Trophoblast cell (in vitro differentiated cells and primary cell): ENCODE measurements at regions not wholly inside any gene's neighbourhood (a gene's known extent, or its start where the extent isn't known, plus 50 kb on each side); places are given as distances from the start of the nearest gene placed in this dataset.

ENCODE experiments used
- DNase-seq, 2 donors: peaks; one replicate each; pipeline ENCODE4 v3.0.0-alpha.2; 2016
- H2AFZ ChIP-seq: 2 replicates; pipeline ENCODE4 v1.6.1; 2013; ENCODE audit warnings: low read length, moderate library complexity, mild to moderate bottlenecking; ENCODE audit not compliant: insufficient read depth, poor library complexity
- H2AK5ac ChIP-seq: 2 replicates; pipeline ENCODE4 v1.6.1; 2013; ENCODE audit warnings: mild to moderate bottlenecking, low read length
- H2BK120ac ChIP-seq: 2 replicates; pipeline ENCODE4 v1.6.1; 2013; ENCODE audit warnings: low read length, mild to moderate bottlenecking, moderate library complexity; ENCODE audit not compliant: insufficient read depth, poor library complexity
- H2BK12ac ChIP-seq: 2 replicates; pipeline ENCODE4 v1.6.1; 2013; ENCODE audit warnings: mild to moderate bottlenecking, low read length, moderate library complexity
- H2BK5ac ChIP-seq: 2 replicates; pipeline ENCODE4 v1.6.1; 2013; ENCODE audit warnings: low read length, low read depth, moderate library complexity, mild to moderate bottlenecking; ENCODE audit not compliant: poor library complexity
- H3K14ac ChIP-seq: 2 replicates; pipeline ENCODE4 v1.6.1; 2013; ENCODE audit warnings: mild to moderate bottlenecking, low read length
- H3K18ac ChIP-seq: 2 replicates; pipeline ENCODE4 v1.6.1; 2013; ENCODE audit warnings: mild to moderate bottlenecking, low read length
- H3K23ac ChIP-seq: 2 replicates; pipeline ENCODE4 v1.6.1; 2013; ENCODE audit warnings: low read length
- H3K27ac ChIP-seq: 2 replicates; pipeline ENCODE4 v1.5.1; 2013; ENCODE audit warnings: low read depth, mild to moderate bottlenecking, inconsistent platforms, low read length, moderate library complexity
- H3K27me3 ChIP-seq: 2 replicates; pipeline ENCODE4 v1.6.1; 2013; ENCODE audit warnings: inconsistent platforms, mild to moderate bottlenecking, low read length, moderate library complexity; ENCODE audit not compliant: insufficient read depth
- H3K36me3 ChIP-seq, 2 experiments: 1 replicate in 1 of 2; 2 replicates in 1 of 2; pipeline ENCODE4 v1.6.1; 2013; ENCODE audit warnings: low read length in 2 of 2, mild to moderate bottlenecking in 2 of 2, moderate library complexity in 1 of 2; ENCODE audit not compliant: insufficient read depth in 2 of 2, control insufficient read depth in 1 of 2
- H3K4ac ChIP-seq: 2 replicates; pipeline ENCODE4 v1.6.1; 2013; ENCODE audit warnings: low read depth, mild to moderate bottlenecking, low read length, moderate library complexity
- H3K4me1 ChIP-seq, 2 experiments: 1 replicate in 1 of 2; 2 replicates in 1 of 2; pipeline ENCODE4 v1.6.1; 2013; ENCODE audit warnings: low read length in 2 of 2, mild to moderate bottlenecking in 2 of 2, moderate library complexity in 1 of 2; ENCODE audit not compliant: insufficient read depth in 2 of 2, control insufficient read depth in 1 of 2
- H3K4me2 ChIP-seq: 2 replicates; pipeline ENCODE4 v1.6.1; 2013; ENCODE audit warnings: inconsistent platforms, mild to moderate bottlenecking, low read length, moderate library complexity
- H3K4me3 ChIP-seq: 2 replicates; pipeline ENCODE4 v1.5.1; 2013; ENCODE audit warnings: mild to moderate bottlenecking, low read depth, low read length, inconsistent platforms
- H3K79me1 ChIP-seq: one replicate; pipeline ENCODE4 v1.6.1; 2013; ENCODE audit warnings: low read length
- H3K79me2 ChIP-seq: 2 replicates; pipeline ENCODE4 v1.6.1; 2013; ENCODE audit warnings: low read length, mild to moderate bottlenecking; ENCODE audit not compliant: control insufficient read depth, insufficient read depth, poor library complexity
- H3K9ac ChIP-seq: 2 replicates; pipeline ENCODE4 v1.6.1; 2013; ENCODE audit warnings: mild to moderate bottlenecking, low read length
- H3K9me3 ChIP-seq: 2 replicates; pipeline ENCODE4 v1.6.1; 2013; ENCODE audit warnings: low read depth, mild to moderate bottlenecking, control low read depth, inconsistent platforms, low read length; ENCODE audit not compliant: insufficient read depth
- H4K12ac ChIP-seq: 2 replicates; pipeline ENCODE4 v1.6.1; 2013; ENCODE audit warnings: low read depth, mild to moderate bottlenecking, low read length, moderate library complexity
- H4K8ac ChIP-seq: 2 replicates; pipeline ENCODE4 v1.6.1; 2013; ENCODE audit warnings: low read depth, mild to moderate bottlenecking, low read length, moderate library complexity
- H4K91ac ChIP-seq: one replicate; pipeline ENCODE4 v1.6.1; 2013; ENCODE audit warnings: low read depth, mild to moderate bottlenecking, low read length, moderate library complexity
- WGBS: extraction: QIAGEN DNeasy Blood & Tissue Kit; methylation state at CpG from one replicate; pipeline ENCODE4 v1.1.7; 2013; ENCODE audit warnings: missing lambda C conversion rate; ENCODE audit not compliant: insufficient read length, insufficient coverage; ENCODE audit errors: extremely low coverage; 5-methylcytosine and 5-hydroxymethylcytosine counted together

DNA sequence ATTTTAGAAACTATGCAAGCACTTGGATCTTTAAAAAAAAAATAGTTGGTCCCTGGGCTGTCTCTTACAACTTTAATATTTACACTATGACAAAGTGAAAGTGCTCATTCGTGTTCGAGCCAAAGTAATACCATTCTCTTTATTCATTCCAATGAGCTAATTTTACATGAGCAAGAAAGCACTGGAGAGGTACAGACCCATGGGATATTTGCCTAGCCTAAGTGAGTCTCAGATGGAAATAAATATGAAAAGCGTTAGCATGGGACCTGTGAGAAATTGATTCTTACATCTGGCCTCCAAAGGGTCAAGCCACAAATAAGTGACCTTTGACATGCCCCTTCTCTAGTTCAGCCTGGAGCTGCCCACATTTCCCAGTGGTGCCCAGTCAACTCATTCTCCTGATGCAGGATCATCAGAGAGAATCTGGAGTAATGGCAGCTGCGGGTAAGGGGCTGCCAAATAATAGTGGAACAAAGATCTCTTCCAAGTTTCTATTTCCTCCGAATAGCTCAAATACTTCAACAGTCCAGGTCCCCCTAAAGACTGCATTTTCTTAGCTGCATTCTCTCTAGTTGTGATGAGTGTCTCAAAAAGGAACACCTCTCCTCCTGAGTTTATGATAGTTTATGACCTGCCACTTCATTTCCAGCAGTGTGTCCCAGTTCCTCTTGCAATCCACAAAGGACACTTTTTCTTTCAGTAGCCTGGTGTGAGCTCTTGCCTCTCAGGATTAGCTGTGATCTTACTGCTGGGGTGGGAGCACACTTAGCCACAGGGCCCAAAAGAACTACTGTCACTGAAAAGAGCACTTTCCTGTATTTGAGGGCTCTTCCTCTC lies 208.2 kb downstream of the DAD1 start:
- Histone ChIP-seq H3K79me2 (no peaks in the 10 kb centered on the region), H3K79me1 (no peaks in the 10 kb centered on the region), H2AFZ (no peak overlapping the region), H3K4ac (no peak overlapping the region), H3K14ac (no peak overlapping the region), H3K4me3 (no peak overlapping the region), H3K27ac (no peak overlapping the region), H2BK120ac (no peak overlapping the region), H4K91ac (no peak overlapping the region), H3K4me1 (no peaks in the 10 kb centered on the region), H2BK12ac (no peak overlapping the region), H2BK5ac (no peak overlapping the region), H3K23ac (no peak overlapping the region), H2AK5ac (no peak overlapping the region), H3K9me3 (no peaks in the 10 kb centered on the region), H3K27me3 (no peaks in the 10 kb centered on the region), H3K9ac (no peak overlapping the region), H3K18ac (no peak overlapping the region), H3K36me3 (no peaks in the 10 kb centered on the region), H3K4me2 (no peak overlapping the region), H4K12ac (no peak overlapping the region), H4K8ac (no peak overlapping the region)
- WGBS, result no CpG with 5 or more reads among the region's 5 CpGs
- no peak for DNase-seq

DNA sequence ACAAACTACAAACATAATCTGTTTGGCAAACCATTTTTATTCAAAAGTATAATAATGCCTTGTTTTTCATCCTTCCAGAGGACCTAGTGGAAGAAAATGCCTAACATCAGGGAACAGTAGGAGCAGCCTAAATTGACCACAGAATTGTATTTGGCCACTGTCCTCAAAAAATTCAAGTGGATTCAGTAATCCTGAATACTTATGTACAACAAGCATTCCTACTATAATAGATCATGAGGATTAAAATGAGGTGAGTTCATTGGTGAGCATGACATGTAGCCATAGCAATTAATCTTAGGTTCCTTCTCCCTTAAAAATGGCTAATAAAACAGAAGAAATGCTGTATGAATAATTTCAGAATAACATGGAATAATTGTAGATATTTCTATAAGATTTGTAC lies 209.3 kb downstream of the DAD1 start:
- Histone ChIP-seq H3K4me2 (no peak overlapping the region), H3K79me1 (no peaks in the 10 kb centered on the region), H3K79me2 (no peaks in the 10 kb centered on the region), H3K27ac (no peak overlapping the region), H3K9ac (no peak overlapping the region), H4K8ac (no peak overlapping the region), H3K4me1 (no peaks in the 10 kb centered on the region), H3K4ac (no peak overlapping the region), H3K4me3 (no peak overlapping the region), H2AFZ (no peak overlapping the region), H3K23ac (no peak overlapping the region), H2BK5ac (no peak overlapping the region), H3K14ac (no peak overlapping the region), H3K18ac (no peak overlapping the region), H4K12ac (no peak overlapping the region), H2BK12ac (no peak overlapping the region), H3K27me3 (no peaks in the 10 kb centered on the region), H2AK5ac (no peak overlapping the region), H2BK120ac (no peak overlapping the region), H4K91ac (no peak overlapping the region), H3K36me3 (no peaks in the 10 kb centered on the region), H3K9me3 (no peaks in the 10 kb centered on the region)
- no peak for DNase-seq

DNA sequence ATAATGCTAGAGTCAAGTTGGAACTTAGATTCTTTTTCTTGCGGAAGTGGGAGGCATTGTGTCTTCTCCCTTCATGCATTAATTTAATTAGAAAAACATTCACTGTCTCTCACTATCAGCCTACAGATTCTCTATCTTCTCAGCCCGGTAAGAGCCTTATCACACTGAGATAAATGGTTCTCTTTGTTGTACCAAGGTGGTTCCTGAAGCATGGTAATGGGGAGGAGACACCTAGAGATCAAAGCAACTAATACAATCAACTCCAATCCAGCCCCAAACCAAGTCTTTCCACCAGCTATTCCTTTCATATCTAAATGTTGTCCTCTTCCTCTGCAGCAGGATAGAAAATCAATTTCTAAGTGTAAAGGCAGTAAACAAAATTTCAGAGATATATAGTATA lies 210.8 kb downstream of the DAD1 start:
- Histone ChIP-seq H3K27ac (no peak overlapping the region), H2AK5ac (no peak overlapping the region), H3K4me1 (no peaks in the 10 kb centered on the region), H3K27me3 (no peaks in the 10 kb centered on the region), H2BK12ac (no peak overlapping the region), H3K36me3 (no peaks in the 10 kb centered on the region), H3K9me3 (no peaks in the 10 kb centered on the region), H3K9ac (no peak overlapping the region), H3K79me1 (no peaks in the 10 kb centered on the region), H3K14ac (no peak overlapping the region), H3K18ac (no peak overlapping the region), H2BK120ac (no peak overlapping the region), H4K8ac (no peak overlapping the region), H3K23ac (no peak overlapping the region), H3K4ac (no peak overlapping the region), H3K4me3 (no peak overlapping the region), H2AFZ (no peak overlapping the region), H4K12ac (no peak overlapping the region), H4K91ac (no peak overlapping the region), H2BK5ac (no peak overlapping the region), H3K79me2 (no peaks in the 10 kb centered on the region), H3K4me2 (no peak overlapping the region)
- DNase-seq, result no peak
- no CpG with 5 or more reads among the region's 2 CpGs for WGBS

DNA sequence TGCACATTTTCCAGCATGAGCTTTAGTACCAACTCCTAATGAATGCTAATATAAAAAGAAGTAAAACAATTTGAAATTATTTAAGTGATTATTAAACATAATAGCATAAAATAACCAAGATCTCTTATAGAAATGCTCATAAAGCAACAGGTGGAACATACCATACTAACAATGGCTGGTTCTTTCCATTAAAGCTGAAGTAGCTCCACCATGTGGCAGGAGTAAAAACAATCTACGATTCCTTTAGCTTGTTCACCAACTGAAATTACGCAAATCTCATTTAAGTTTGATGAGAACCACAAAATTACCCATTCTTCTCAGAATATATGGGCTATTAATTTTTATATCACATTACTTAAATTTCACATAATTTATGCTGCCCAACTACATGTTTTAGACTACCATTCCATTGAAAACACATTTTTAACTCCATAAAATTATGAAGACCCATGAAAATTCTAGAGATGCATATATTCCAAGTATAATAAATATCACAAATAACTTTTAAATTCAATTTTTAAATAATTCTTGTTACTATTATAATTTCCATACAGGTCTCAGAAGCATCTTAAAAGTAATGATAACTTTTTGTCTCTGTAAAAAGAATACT lies 213.6 kb downstream of the DAD1 start:
- Histone ChIP-seq H3K9ac (no peak overlapping the region), H2BK12ac (no peak overlapping the region), H2BK5ac (no peak overlapping the region), H2AK5ac (no peak overlapping the region), H3K4ac (no peak overlapping the region), H3K4me3 (no peak overlapping the region), H3K79me1 (no peaks in the 10 kb centered on the region), H4K8ac (no peak overlapping the region), H3K79me2 (no peaks in the 10 kb centered on the region), H3K9me3 (no peaks in the 10 kb centered on the region), H3K14ac (no peak overlapping the region), H3K27me3 (no peaks in the 10 kb centered on the region), H3K36me3 (no peaks in the 10 kb centered on the region), H3K27ac (no peak overlapping the region), H4K91ac (no peak overlapping the region), H3K23ac (no peak overlapping the region), H3K4me2 (no peak overlapping the region), H3K18ac (no peak overlapping the region), H4K12ac (no peak overlapping the region), H2BK120ac (no peak overlapping the region), H3K4me1 (no peaks in the 10 kb centered on the region), H2AFZ (no peak overlapping the region)
- peak; percentile 27 to 81 for DNase-seq
- WGBS, result no CpG with 5 or more reads among the region's 2 CpGs
